Endothelial cell of umbilical vein (primary cell): ENCODE measurements at regions not wholly inside any gene's neighbourhood (a gene's known extent, or its start where the extent isn't known, plus 50 kb on each side); places are given as distances from the start of the nearest gene placed in this dataset.

Source experiments
- BruUV-seq: library from RNA; stranded (reverse); fragments of 400-500 nt; replicated peaks from 2 replicates; lab custom pipeline; 2021; lab: Mats Ljungman, UMichigan
- CTCF ChIA-PET: fragments of 300-600, 350-600 bp; sonication (Branson Sonifier 250); formaldehyde crosslinking; loops from one replicate; lab custom pipeline; 2021; ENCODE audit warnings: antibody characterized with exemption, inconsistent platforms; lab: Charles Lee
- POLR2A ChIA-PET: fragments of 300-600, 350-600 bp; sonication (Branson Sonifier 250); formaldehyde crosslinking; loops from one replicate; lab custom pipeline; 2021; ENCODE audit warnings: antibody characterized with exemption, inconsistent platforms; lab: Charles Lee
- DNase-seq: peaks from one replicate; pipeline ENCODE4 v3.0.0-alpha.2; 2011; ENCODE audit warnings: low read depth, low spot score
- FAIRE-seq: peaks from 2 replicates; lab custom pipeline; 2011; peaks lifted over from hg19 to GRCh38; lab: Jason Lieb, UNC
- H2AFZ ChIP-seq: 2 replicates; pipeline ENCODE4 v1.6.0; 2012; ENCODE audit warnings: low read depth, low read length, control low read depth, inconsistent platforms
- H3K27ac ChIP-seq: 2 replicates; pipeline ENCODE4 v1.5.1; 2011; ENCODE audit warnings: low read depth, mild to moderate bottlenecking, control low read depth, low read length, moderate library complexity; ENCODE audit not compliant: insufficient read depth
- H3K27me3 ChIP-seq, 2 experiments: 2 replicates each; pipeline versions ENCODE4 v1.6.0 to v1.6.1; 2011; ENCODE audit warnings: low read length in 2 of 2, mixed read lengths in 1 of 2; ENCODE audit not compliant: control insufficient read depth in 2 of 2, insufficient read depth in 2 of 2
- H3K36me3 ChIP-seq, 2 experiments: 2 replicates in 1 of 2; 3 replicates in 1 of 2; pipeline ENCODE4 v1.5.1; 2011; ENCODE audit warnings: low read length in 2 of 2, mild to moderate bottlenecking in 1 of 2, moderate library complexity in 1 of 2; ENCODE audit not compliant: control insufficient read depth in 2 of 2, insufficient read depth in 2 of 2; ENCODE audit errors: extremely low read depth in 1 of 2
- H3K4me1 ChIP-seq: 3 replicates; pipeline ENCODE4 v1.5.1; 2011; ENCODE audit warnings: mild to moderate bottlenecking, low read length; ENCODE audit not compliant: control insufficient read depth, insufficient read depth; ENCODE audit errors: extremely low read depth
- H3K4me2 ChIP-seq: 2 replicates; pipeline ENCODE4 v1.6.1; 2011; ENCODE audit warnings: low read length, control low read depth, mixed read lengths; ENCODE audit not compliant: insufficient read depth
- H3K4me3 ChIP-seq, 3 experiments: fragments of 200-600 bp in 1 of 3; sonication (generic), shearing (Covaris generic) in 1 of 3; replicated peaks in 1 of 3; 2 replicates each; pipeline ENCODE4 v1.5.1; 2011 to 2016; ENCODE audit warnings: control low read depth in 3 of 3, low read length in 3 of 3, mild to moderate bottlenecking in 2 of 3, inconsistent platforms in 1 of 3, low read depth in 1 of 3, moderate library complexity in 1 of 3; ENCODE audit not compliant: insufficient read depth in 1 of 3
- H3K79me2 ChIP-seq: 2 replicates; pipeline ENCODE4 v1.6.0; 2012; ENCODE audit warnings: low read length, inconsistent platforms; ENCODE audit not compliant: control insufficient read depth, insufficient read depth
- H3K9ac ChIP-seq: replicated peaks from 2 replicates; pipeline ENCODE3; 2011; ENCODE audit warnings: low read length, control low read depth; ENCODE audit not compliant: insufficient read depth; ENCODE audit errors: extremely low read depth
- H3K9me1 ChIP-seq: replicated peaks from 3 replicates; pipeline ENCODE4 v1.6.0; 2011; ENCODE audit warnings: mild to moderate bottlenecking, low read length; ENCODE audit not compliant: control insufficient read depth, insufficient read depth; ENCODE audit errors: extremely low read depth
- H3K9me3 ChIP-seq: replicated peaks from 2 replicates; pipeline ENCODE4 v1.5.1; 2012; ENCODE audit warnings: low read length, inconsistent platforms; ENCODE audit not compliant: control insufficient read depth, insufficient read depth
- H4K20me1 ChIP-seq: replicated peaks from 2 replicates; pipeline ENCODE3; 2011; ENCODE audit warnings: mild to moderate bottlenecking, low read length; ENCODE audit not compliant: control insufficient read depth, insufficient read depth; ENCODE audit errors: extremely low read depth
- EZH2 ChIP-seq: IDR thresholded peaks from 2 replicates; pipeline ENCODE4 v1.6.1; 2012; ENCODE audit warnings: borderline replicate concordance, low read depth, mild to moderate bottlenecking, moderate library complexity, low read length, inconsistent platforms; ENCODE audit not compliant: severe bottlenecking
- MYC ChIP-seq: IDR thresholded peaks from one replicate; pipeline ENCODE4 v1.6.1; 2011; ENCODE audit warnings: mild to moderate bottlenecking, low read depth, low read length
- POLR2A ChIP-seq: IDR thresholded peaks from 2 replicates; pipeline ENCODE4 v1.6.1; 2012; ENCODE audit warnings: low read depth, mild to moderate bottlenecking, control low read depth, low read length
- POLR2AphosphoS5 ChIP-seq: IDR thresholded peaks from 2 replicates; pipeline ENCODE4 v1.6.1; 2012; ENCODE audit warnings: low read depth, mild to moderate bottlenecking, control low read depth, low read length, moderate library complexity; ENCODE audit not compliant: insufficient read depth
- dilution Hi-C: fragments of 300-500 bp; cut with MboI; formaldehyde crosslinking; loops from one replicate; pipeline ENCODE4 v1.15.0; 2019; ENCODE audit warnings: low sequenced_read_pairs; ENCODE audit not compliant: extremely low pct_ligation_motif_present
- intact Hi-C: fragments of 100-400 bp; cut with micrococcal nuclease; formaldehyde crosslinking; loops from one replicate; pipeline ENCODE4 v1.10.0; 2022
- TF ChIP-seq, protein P1 (sequence below), 2 donors: IDR thresholded peaks; 1 replicate in 1 of 2; 2 replicates in 1 of 2; pipeline ENCODE4 v1.5.1; 2011; ENCODE audit warnings: low read length in 2 of 2, mild to moderate bottlenecking in 2 of 2, moderate library complexity in 2 of 2, control low read depth in 1 of 2, inconsistent platforms in 1 of 2, low read depth in 1 of 2; ENCODE audit not compliant: insufficient read depth in 1 of 2; ENCODE audit errors: extremely low read depth in 1 of 2
- TF ChIP-seq, protein P2 (sequence below): IDR thresholded peaks from 2 replicates; pipeline ENCODE4 v1.6.1; 2011; ENCODE audit not compliant: insufficient read depth, insufficient read length

- ChIA-PET CTCF (no interaction called here), POLR2A (no interaction called here)
- intact Hi-C loops: no loop called here
- Histone ChIP-seq H3K36me3 (no peaks in the 10 kb centered on the region), H3K79me2 (no peaks in the 10 kb centered on the region), H3K9me1 (no peaks in the 10 kb centered on the region), H2AFZ (no peak overlapping the region), H3K4me1 (no peaks in the 10 kb centered on the region), H4K20me1 (no peaks in the 10 kb centered on the region), H3K27ac (no peak overlapping the region), H3K27me3 (no peaks in the 10 kb centered on the region), H3K4me2 (no peak overlapping the region), H3K9ac (no peak overlapping the region), H3K9me3 (no peaks in the 10 kb centered on the region), H3K4me3 (no peak overlapping the region)
- no peak for FAIRE-seq
- TF ChIP-seq EZH2: no peak
- no peak for TF ChIP-seq MYC
- TF ChIP-seq, protein P1, sequence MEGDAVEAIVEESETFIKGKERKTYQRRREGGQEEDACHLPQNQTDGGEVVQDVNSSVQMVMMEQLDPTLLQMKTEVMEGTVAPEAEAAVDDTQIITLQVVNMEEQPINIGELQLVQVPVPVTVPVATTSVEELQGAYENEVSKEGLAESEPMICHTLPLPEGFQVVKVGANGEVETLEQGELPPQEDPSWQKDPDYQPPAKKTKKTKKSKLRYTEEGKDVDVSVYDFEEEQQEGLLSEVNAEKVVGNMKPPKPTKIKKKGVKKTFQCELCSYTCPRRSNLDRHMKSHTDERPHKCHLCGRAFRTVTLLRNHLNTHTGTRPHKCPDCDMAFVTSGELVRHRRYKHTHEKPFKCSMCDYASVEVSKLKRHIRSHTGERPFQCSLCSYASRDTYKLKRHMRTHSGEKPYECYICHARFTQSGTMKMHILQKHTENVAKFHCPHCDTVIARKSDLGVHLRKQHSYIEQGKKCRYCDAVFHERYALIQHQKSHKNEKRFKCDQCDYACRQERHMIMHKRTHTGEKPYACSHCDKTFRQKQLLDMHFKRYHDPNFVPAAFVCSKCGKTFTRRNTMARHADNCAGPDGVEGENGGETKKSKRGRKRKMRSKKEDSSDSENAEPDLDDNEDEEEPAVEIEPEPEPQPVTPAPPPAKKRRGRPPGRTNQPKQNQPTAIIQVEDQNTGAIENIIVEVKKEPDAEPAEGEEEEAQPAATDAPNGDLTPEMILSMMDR (IDR thresholded peaks at IDR 0.05; ENCODE audit: extremely low read depth in 1 of 2, insufficient read depth in 1 of 2, low read depth in 1 of 2, low read length in 2 of 2): no peak
- TF ChIP-seq POLR2AphosphoS5: no peak
- no peak for TF ChIP-seq POLR2A
- TF ChIP-seq, protein P2, sequence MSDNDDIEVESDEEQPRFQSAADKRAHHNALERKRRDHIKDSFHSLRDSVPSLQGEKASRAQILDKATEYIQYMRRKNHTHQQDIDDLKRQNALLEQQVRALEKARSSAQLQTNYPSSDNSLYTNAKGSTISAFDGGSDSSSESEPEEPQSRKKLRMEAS: no peak
- no TSS peak for BruUV-seq
- dilution Hi-C loops: no loop called here
- no peak for DNase-seq
These were observed 187.8 kb downstream of the ZNF516 start for GRCh38 chr18:76307293-76307690.
